ENCODE measurements at regions not wholly inside any gene's neighbourhood (a gene's known extent, or its start where the extent isn't known, plus 50 kb on each side); places are given as distances from the start of the nearest gene placed in this dataset.

GRCh38 chr7:53246957-53247356, 211.5 kb downstream of the POM121L12 start:
- H3K27ac Mint-ChIP-seq (ENCODE audit: unreplicated experiment), result no peak overlapping the region
- H3K27me3 Mint-ChIP-seq (ENCODE audit: unreplicated experiment), result no peaks in the 10 kb centered on the region
- no peak overlapping the region for H3K4me3 Mint-ChIP-seq (ENCODE audit: unreplicated experiment)
- peaks cover 20% of the 10 kb centered on the region for H3K9me3 Mint-ChIP-seq (ENCODE audit: unreplicated experiment)
- H3K36me3 Mint-ChIP-seq (ENCODE audit: unreplicated experiment), result no peaks in the 10 kb centered on the region
- no peak for TF ChIP-seq CTCF (IDR thresholded peaks at IDR 0.05)
- no peak for DNase-seq (ENCODE audit: extremely low spot score, unreplicated experiment)
- no peaks in the 10 kb centered on the region for H3K4me1 Mint-ChIP-seq (ENCODE audit: unreplicated experiment)

- DNase-seq (ENCODE audit: extremely low spot score, unreplicated experiment), result no peak
- TF ChIP-seq CTCF (IDR thresholded peaks at IDR 0.05), result no peak
- peaks cover 26% of the 10 kb centered on the region for H3K9me3 Mint-ChIP-seq (ENCODE audit: unreplicated experiment)
- no peaks in the 10 kb centered on the region for H3K36me3 Mint-ChIP-seq (ENCODE audit: unreplicated experiment)
- no peak overlapping the region for H3K27ac Mint-ChIP-seq (ENCODE audit: unreplicated experiment)
- no peaks in the 10 kb centered on the region for H3K27me3 Mint-ChIP-seq (ENCODE audit: unreplicated experiment)
- no peaks in the 10 kb centered on the region for H3K4me1 Mint-ChIP-seq (ENCODE audit: unreplicated experiment)
- no peak overlapping the region for H3K4me3 Mint-ChIP-seq (ENCODE audit: unreplicated experiment)
Observed at GRCh38 chr7:53252539-53252938, 217.1 kb downstream of the POM121L12 start.

GRCh38 chr7:53272081-53272480, 236.6 kb downstream of the POM121L12 start:
- H3K9me3 Mint-ChIP-seq (ENCODE audit: unreplicated experiment), result peaks cover 21% of the 10 kb centered on the region
- H3K27ac Mint-ChIP-seq (ENCODE audit: unreplicated experiment), result no peak overlapping the region
- TF ChIP-seq CTCF (IDR thresholded peaks at IDR 0.05), result no peak
- no peak overlapping the region for H3K4me3 Mint-ChIP-seq (ENCODE audit: unreplicated experiment)
- DNase-seq (ENCODE audit: extremely low spot score, unreplicated experiment), result no peak
- H3K36me3 Mint-ChIP-seq (ENCODE audit: unreplicated experiment), result no peaks in the 10 kb centered on the region
- no peaks in the 10 kb centered on the region for H3K4me1 Mint-ChIP-seq (ENCODE audit: unreplicated experiment)
- H3K27me3 Mint-ChIP-seq (ENCODE audit: unreplicated experiment), result no peaks in the 10 kb centered on the region

- H3K27me3 Mint-ChIP-seq (ENCODE audit: unreplicated experiment), result no peaks in the 10 kb centered on the region
- no peaks in the 10 kb centered on the region for H3K36me3 Mint-ChIP-seq (ENCODE audit: unreplicated experiment)
- H3K9me3 Mint-ChIP-seq (ENCODE audit: unreplicated experiment), result peaks cover 19% of the 10 kb centered on the region
- H3K27ac Mint-ChIP-seq (ENCODE audit: unreplicated experiment), result no peak overlapping the region
- no peak for TF ChIP-seq CTCF (IDR thresholded peaks at IDR 0.05)
- H3K4me3 Mint-ChIP-seq (ENCODE audit: unreplicated experiment), result no peak overlapping the region
- H3K4me1 Mint-ChIP-seq (ENCODE audit: unreplicated experiment), result no peaks in the 10 kb centered on the region
- no peak for DNase-seq (ENCODE audit: extremely low spot score, unreplicated experiment)
Observed at GRCh38 chr7:53281312-53281711, 245.9 kb downstream of the POM121L12 start.

GRCh38 chr7:53292341-53292740, 256.9 kb downstream of the POM121L12 start:
- Mint-ChIP-seq H3K4me1 (ENCODE audit: unreplicated experiment) (no peaks in the 10 kb centered on the region), H3K27me3 (ENCODE audit: unreplicated experiment) (no peaks in the 10 kb centered on the region), H3K27ac (ENCODE audit: unreplicated experiment) (no peak overlapping the region), H3K9me3 (ENCODE audit: unreplicated experiment) (peaks cover 44% of the 10 kb centered on the region), H3K36me3 (ENCODE audit: unreplicated experiment) (no peaks in the 10 kb centered on the region), H3K4me3 (ENCODE audit: unreplicated experiment) (no peak overlapping the region)
- no peak for DNase-seq (ENCODE audit: extremely low spot score, unreplicated experiment)
- TF ChIP-seq CTCF (IDR thresholded peaks at IDR 0.05), result no peak
